NCI-H82 (cell line): ENCODE measurements at regions not wholly inside any gene's neighbourhood (a gene's known extent, or its start where the extent isn't known, plus 50 kb on each side); places are given as distances from the start of the nearest gene placed in this dataset.

Experiments used
- DNase-seq: peaks from one replicate; lab custom pipeline; 2025; lab: John Stamatoyannopoulos, UW

DNA sequence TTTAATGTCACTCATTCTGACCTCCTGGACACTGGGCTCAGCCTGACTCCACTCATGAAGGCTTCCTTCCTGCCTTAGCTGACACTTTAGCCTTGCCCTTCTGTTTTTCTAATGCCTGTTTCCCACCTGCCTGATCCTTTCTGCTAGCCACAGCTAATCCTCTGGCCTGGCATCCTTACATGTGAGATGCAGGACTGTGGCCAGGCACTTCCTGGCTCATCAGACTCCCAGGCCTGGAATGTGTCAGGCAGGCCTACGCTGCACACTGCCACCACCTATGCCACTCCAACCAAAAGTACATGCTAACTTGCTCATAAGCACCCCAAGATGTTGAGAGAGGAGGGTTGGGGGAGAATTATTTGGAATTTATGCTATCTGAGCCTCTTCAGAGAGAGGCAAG lies 138.8 kb upstream of the NALF2 start:
- peak; percentile 9 for DNase-seq

DNA sequence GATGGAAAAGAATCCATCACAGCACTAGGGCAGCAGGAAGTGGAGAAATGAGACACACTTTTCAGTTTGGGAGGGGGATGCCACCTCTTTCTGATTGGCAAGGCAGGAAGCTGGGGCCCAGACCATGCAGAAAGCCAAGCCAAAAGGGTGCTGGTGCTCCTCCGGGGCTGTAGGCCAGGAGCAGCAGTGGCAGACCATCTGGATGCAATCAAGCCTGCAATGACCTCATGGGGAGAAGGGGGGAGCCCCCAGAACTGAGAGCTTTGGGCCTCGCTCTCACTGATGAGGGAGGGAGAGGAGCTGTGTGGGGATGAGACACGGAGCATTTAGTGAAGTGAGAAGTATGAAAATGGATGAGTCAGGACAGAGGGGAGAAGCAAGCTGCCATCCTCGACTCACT lies 141.3 kb upstream of the NALF2 start:
- no peak for DNase-seq

DNA sequence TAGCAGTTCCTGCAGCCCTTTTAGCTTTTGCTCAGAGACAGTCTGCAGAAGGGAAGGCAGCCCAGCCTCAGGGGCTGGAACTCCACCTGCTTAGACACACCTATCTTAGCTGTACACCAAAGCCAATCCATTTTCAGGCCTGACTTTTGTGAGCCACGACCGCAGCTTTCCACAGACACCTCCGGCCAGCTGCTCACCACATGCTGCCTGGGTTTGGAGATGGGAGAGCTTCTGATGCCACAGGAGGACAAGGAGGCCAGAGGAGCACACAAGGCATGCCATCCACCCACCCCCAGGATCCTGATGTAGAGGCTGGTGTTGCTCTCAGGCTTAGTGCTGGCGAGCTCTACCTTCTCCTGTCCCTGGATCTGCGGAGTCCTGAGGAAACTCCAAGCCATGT lies 141.8 kb upstream of the NALF2 start:
- no peak for DNase-seq

DNA sequence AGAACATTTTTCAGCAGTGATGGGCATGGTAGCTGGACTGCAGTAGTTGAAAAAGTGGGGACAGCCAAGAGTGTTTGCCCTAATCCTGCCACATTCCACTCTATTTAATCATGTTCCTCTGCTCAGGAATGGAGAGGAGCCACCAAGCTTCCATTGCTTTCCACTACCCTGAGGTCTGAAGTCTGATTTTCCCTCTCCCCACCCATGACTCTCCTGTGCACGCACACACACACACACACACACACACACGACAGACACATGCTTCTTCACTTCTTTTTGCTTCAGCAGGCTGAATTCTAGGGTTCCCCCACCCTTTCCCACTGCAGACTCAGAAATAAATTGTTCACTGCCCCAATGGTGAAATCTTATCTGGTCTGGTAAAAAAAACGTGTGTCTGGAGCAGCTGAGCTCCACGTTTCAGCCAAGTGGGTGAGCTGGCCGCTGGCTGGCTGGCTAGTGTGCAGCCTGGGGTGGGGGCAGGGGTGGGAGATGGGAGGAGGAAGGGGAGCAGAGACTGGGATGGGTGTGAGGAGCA lies 142.7 kb upstream of the NALF2 start:
- DNase-seq: no peak

- no peak for DNase-seq
These were observed 146.8 kb upstream of the NALF2 start for GRCh38 chrX:69357317-69357716.

DNA sequence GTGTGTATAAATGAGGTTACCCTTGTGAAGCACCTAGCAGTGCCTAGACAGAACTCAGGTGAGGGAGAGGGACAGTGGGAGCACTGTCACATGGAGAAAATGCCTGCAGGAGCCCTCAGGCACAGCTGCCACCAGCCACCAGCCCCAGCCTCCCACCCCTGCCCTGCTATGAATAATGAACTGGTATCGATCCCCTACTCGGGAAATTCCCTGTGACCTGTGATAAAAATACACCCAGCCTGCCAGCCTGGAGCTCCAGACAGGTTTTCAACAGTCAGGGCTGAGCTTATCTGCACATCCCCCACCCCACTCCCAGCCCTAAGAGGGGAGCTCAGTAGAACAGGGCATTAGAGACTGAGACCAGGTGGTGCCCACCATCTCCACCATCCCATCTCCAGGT lies 159.6 kb upstream of the PJA1 start:
- peak; percentile 74 for DNase-seq

GRCh38 chrX:69323786-69324720 lies 158.8 kb upstream of the PJA1 start:
- DNase-seq: peak; percentile 80

- no peak for DNase-seq
These were observed 156.5 kb upstream of the PJA1 start for GRCh38 chrX:69321789-69322188.

GRCh38 chrX:69321006-69321655 lies 155.9 kb upstream of the PJA1 start:
- DNase-seq: no peak

DNA sequence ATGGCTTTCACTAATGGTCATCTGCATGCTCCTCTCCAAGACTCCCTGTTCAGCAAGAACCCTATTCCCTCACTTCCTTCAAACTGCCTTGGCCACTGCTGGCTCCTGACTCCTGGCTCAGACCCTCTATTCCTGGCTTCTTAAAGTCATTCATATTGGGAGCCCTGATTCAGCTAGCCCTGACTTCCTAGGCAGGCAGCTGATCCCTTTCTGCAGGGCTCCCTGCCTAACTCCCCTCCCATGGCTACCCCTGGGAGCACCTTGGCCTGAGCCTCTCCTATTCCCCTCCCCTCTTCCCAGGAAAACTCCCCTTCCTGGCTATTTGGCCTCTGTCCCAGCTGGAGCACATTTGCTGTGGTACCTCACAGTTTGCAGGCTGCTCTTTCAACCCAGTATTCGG lies 154.9 kb upstream of the PJA1 start:
- DNase-seq: no peak

GRCh38 chrX:69319376-69319775 lies 154.1 kb upstream of the PJA1 start:
- DNase-seq: no peak

DNA sequence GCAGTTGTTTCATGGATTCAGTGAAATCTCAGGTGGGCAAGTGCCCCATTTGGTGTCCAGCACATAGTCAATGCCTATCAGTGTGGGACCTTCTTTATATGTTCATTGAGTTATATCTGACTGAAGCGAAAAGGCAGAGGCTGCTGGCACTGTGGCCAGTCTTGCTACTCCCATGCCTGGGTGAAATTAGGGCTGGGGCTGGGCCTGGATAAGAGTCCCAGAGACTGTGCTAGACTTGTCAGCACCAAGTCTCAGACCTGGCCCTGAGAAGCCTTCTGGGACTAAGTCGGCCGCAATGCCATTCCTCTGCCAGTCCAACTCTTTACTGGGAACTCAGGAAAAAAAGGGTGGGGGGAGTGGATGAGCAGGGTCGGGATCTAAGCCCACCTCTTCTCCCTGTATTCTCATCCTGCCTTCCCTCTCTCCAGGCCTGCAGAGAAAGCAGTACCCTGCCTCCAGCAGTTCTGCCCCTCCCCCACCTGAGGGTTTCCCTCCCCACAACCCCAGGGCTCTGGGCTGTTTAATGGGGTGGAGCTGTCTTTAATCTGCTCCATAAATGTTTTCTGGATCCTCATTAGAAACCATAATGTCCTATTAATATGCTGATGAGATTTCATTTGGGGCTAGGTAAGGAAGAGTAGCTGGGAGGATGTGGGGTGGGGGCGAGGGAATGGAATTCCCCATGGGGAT lies 153.5 kb upstream of the PJA1 start:
- DNase-seq: peak; percentile 10

DNA sequence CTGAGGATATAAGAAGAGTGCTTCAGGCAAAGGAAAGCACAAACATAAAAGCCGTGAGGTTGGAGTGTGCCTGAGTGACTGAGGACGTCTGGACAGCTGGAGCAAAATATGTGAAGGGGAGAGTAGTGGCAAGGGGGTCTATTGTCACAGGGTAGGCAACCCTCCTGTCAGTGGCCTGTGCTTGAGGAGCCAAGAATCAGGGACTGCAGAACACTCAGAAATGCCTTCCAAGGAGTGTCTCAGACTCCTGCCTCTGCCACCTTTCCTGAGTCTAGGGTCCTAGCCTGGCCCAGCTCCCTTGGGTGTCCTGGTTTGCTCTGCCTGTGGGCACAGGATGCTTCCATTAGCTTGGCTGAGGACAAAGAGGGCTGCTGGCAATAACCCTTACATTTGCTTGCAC lies 152.5 kb upstream of the PJA1 start:
- no peak for DNase-seq

GRCh38 chrX:69314436-69315348 lies 149.4 kb upstream of the PJA1 start:
- DNase-seq: peak; percentile 30

GRCh38 chrX:69313617-69314290 lies 148.5 kb upstream of the PJA1 start:
- DNase-seq: no peak

DNA sequence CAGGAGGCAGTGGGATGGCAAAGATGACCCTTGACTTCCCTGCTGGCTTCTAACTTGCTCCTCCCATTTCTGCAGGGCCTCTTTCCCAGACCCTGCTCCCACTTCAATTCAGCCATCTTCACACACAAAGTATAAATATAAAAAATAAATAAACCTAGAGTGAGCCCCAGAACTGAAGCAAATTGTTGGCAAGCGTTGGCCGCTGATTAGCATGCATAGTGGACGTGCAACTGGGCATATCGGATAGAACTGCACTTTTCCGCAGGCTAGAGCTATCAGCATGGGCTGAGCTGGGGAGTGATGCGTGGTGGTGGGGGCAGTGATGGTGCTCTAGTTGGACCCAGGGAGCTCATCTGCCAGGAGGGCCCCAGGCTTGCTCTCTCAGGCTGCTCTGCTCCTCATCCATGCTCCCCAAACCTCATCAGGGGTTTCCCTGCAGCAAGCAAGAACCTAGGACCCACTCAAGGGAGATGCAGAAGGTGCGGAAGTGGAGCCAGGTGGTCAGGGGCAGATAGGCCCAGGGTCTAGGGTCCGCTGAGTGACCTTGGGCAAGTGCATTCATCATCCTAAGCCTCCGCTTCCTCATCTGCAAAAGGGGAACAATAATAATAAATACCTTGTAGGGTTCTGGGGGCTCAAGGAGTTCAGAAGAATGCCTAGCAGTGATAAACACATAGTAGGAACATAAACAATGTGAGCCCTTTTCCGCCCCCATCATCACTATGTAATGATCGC lies 146.8 kb upstream of the PJA1 start:
- DNase-seq: no peak

- DNase-seq: no peak
These were observed 144.0 kb upstream of the PJA1 start for GRCh38 chrX:69309074-69309792.

DNA sequence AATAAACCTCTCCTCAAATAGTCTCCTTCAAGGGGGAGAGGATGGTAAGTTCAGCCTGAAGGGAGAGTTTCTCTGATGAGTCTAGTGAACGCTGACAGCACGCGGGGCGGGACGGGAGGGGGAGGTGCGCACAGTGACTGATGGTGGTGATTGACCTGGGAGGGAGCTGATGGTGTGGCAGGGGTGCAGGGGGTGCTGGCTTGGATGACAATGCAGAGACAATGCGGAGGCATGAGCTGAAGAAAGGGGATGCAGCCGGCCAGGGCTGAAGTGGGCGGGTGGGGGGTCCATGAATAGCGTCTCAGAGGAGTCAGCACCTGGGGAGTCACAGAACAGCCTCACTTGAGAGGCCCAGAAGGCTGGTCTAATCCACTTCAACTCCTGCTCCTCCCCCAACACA lies 142.5 kb upstream of the PJA1 start:
- peak; percentile 37 for DNase-seq

DNA sequence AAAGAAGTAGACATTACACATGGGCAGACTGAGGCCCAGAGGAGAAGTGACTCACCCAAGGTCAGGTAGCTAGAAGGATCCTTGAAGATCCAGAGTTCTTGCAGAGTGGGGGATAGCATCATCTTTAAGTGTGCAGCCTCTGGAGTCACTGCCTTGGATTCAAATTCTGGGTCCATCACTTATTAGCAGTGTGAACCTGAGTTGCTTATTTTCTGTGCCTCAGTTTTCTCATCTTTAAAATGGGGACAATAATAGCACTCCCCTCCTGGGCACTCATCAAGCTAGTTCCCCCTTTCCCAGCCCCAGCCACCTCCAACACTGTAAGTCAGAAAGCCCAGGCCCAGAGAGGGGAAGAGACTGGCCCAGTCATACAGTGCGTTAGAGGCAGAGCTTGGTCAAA lies 141.8 kb upstream of the PJA1 start:
- DNase-seq: no peak

DNA sequence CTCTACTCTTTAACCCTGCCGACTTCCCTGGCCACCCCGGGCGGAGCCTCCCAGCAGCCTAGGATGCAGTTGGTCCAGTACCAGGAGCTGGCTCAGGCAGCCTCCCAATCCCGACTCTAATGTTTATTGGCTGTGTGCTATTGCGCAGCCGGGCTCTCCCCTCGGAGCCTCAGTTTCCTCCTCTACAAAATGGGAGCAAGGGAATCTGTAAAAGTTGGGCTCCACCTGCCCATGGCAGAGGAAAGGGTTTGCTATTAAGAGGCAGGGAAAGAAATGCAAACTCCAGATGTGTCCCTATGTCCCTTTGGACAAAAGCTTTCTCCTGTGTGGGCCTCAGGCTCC lies 140.8 kb upstream of the PJA1 start:
- no peak for DNase-seq
